OCI-LY7 (cell line): ENCODE measurements at regions not wholly inside any gene's neighbourhood (a gene's known extent, or its start where the extent isn't known, plus 50 kb on each side); places are given as distances from the start of the nearest gene placed in this dataset.
A peak's percentile ranks its signal among the peaks of the same experiment; 100 is the strongest.

Experiments used
- BruUV-seq: library from RNA; stranded (reverse); fragments of 400-500 nt; replicated peaks from 2 replicates; lab custom pipeline; 2021; lab: Mats Ljungman, UMichigan
- CTCF ChIA-PET: fragments of 300-600 bp; sonication (Branson Sonifier 250); formaldehyde crosslinking; loops from one replicate; lab custom pipeline; 2022; ENCODE audit warnings: antibody characterized with exemption; ENCODE audit not compliant: unreplicated experiment; lab: Charles Lee
- POLR2A ChIA-PET: fragments of 300-600 bp; sonication (Branson Sonifier 250); formaldehyde crosslinking; loops from one replicate; lab custom pipeline; 2022; ENCODE audit warnings: antibody characterized with exemption; lab: Charles Lee
- DNase-seq: peaks from one replicate; pipeline ENCODE4 v3.0.0-alpha.2; 2015; ENCODE audit warnings: low spot score
- H2AFZ ChIP-seq: fragments of 200-600 bp; sonication (generic), shearing (Covaris generic); 2 replicates; pipeline ENCODE4 v1.6.1; 2014; ENCODE audit warnings: mild to moderate bottlenecking, antibody characterized with exemption, low read length, moderate library complexity
- H3K27ac ChIP-seq: fragments of 200-600 bp; sonication (generic); 2 replicates; pipeline ENCODE4 v1.5.1; 2014; ENCODE audit warnings: mixed run types, low read depth, mild to moderate bottlenecking, moderate library complexity, low read length, inconsistent platforms; ENCODE audit not compliant: poor library complexity, severe bottlenecking
- H3K36me3 ChIP-seq: fragments of 200-600 bp; sonication (generic); 2 replicates; pipeline ENCODE4 v1.6.1; 2014; ENCODE audit warnings: mild to moderate bottlenecking, antibody characterized with exemption, low read length, moderate library complexity, mixed read lengths; ENCODE audit not compliant: insufficient read depth
- H3K4me1 ChIP-seq: fragments of 200-600 bp; sonication (generic); 2 replicates; pipeline ENCODE4 v1.5.1; 2014; ENCODE audit warnings: mild to moderate bottlenecking, low read length; ENCODE audit not compliant: insufficient read depth, poor library complexity, severe bottlenecking
- H3K4me2 ChIP-seq: fragments of 200-600 bp; sonication (generic); 2 replicates; pipeline ENCODE4 v1.6.1; 2014; ENCODE audit warnings: mild to moderate bottlenecking, low read length
- H3K4me3 ChIP-seq: fragments of 200-600 bp; sonication (generic); 2 replicates; pipeline ENCODE4 v1.5.1; 2014; ENCODE audit warnings: mild to moderate bottlenecking, low read depth, low read length; ENCODE audit not compliant: poor library complexity, severe bottlenecking
- H3K79me2 ChIP-seq: fragments of 200-600 bp; sonication (generic); 2 replicates; pipeline ENCODE4 v1.6.1; 2016; ENCODE audit warnings: low read depth, mild to moderate bottlenecking, low read length, moderate library complexity, mixed read lengths; ENCODE audit not compliant: insufficient read depth
- H3K9me2 ChIP-seq: fragments of 200-600 bp; sonication (generic); 2 replicates; pipeline ENCODE4 v1.6.1; 2016; ENCODE audit warnings: mild to moderate bottlenecking, low read length, mixed read lengths; ENCODE audit not compliant: insufficient read depth
- H3K9me3 ChIP-seq: fragments of 200-600 bp; sonication (generic); 2 replicates; pipeline ENCODE4 v1.6.1; 2014; ENCODE audit warnings: mild to moderate bottlenecking, mixed run types, low read length, mixed read lengths
- H4K20me1 ChIP-seq: fragments of 200-600 bp; sonication (generic); 2 replicates; pipeline ENCODE4 v1.6.1; 2014; ENCODE audit warnings: mild to moderate bottlenecking, antibody characterized with exemption, low read length, moderate library complexity, mixed read lengths; ENCODE audit not compliant: insufficient read depth
- EZH2phosphoT487 ChIP-seq: fragments of 200-600 bp; sonication (generic); IDR thresholded peaks from 2 replicates; pipeline ENCODE4 v1.6.1; 2018; ENCODE audit warnings: low read depth, borderline replicate concordance, mild to moderate bottlenecking, mixed run types, antibody characterized with exemption, low read length, moderate library complexity, mixed read lengths
- intact Hi-C: fragments of 100-400 bp; cut with micrococcal nuclease; formaldehyde crosslinking; loops from one replicate; pipeline ENCODE4 v1.10.0; 2022; ENCODE audit not compliant: unreplicated experiment
- TF ChIP-seq, protein P1 (sequence below): fragments of 200-600 bp; sonication (generic); conservative IDR thresholded peaks from 2 replicates; pipeline ENCODE4 v1.5.1; 2014; ENCODE audit warnings: mild to moderate bottlenecking, antibody characterized with exemption, low read length, moderate library complexity, mixed read lengths

DNA sequence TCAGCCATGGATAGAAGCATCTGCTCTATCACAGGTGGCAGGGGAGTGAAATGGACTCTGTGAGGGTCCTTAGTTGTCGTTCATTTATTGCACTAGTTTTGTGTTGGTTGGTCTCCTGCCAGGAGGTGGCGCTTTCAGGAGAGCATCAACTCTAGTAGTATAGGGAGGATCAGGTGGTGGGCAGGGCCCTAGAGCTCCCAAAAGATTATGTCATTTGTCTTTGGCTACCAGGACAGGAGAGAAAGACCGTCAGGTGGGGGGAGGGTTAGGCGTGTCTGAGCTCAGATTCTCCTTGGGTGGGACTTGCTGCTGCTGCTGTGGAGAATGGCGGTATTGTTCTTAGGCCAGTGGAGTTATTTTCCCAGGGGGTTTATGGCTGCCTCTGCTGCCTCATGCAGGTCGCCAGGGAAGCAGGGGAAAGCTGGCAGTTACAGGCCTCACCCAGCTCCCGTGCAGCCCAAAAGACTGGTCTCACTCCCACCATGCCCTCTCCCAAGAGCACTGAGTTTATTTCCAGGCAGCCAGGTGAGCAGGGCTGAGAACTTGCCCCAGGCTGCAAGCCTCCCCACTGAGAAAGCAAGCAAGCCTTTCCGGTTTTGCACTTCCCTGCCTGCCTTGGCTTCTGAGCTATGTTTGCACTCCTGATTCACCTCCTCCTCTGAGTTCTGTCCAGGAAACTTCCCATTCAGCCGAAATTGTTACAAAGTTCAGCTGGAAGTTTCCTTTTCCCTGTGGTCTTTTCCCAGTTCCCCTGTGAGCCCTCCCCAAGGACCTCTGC, 317.3 kb downstream of the TAF11L14 start:
- H3K79me2 ChIP-seq, result no peaks in the 10 kb centered on the region
- no peak overlapping the region for H3K4me3 ChIP-seq
- intact Hi-C loops, result no loop called here
- no peak for DNase-seq
- H4K20me1 ChIP-seq, result no peaks in the 10 kb centered on the region
- CTCF ChIA-PET, result no interaction called here
- H3K9me2 ChIP-seq, result no peaks in the 10 kb centered on the region
- no peak overlapping the region for H2AFZ ChIP-seq
- H3K36me3 ChIP-seq, result no peaks in the 10 kb centered on the region
- no TSS peak for BruUV-seq
- H3K4me1 ChIP-seq, result no peaks in the 10 kb centered on the region
- no peak overlapping the region for H3K27ac ChIP-seq
- no peaks in the 10 kb centered on the region for H3K9me3 ChIP-seq
- POLR2A ChIA-PET, result no interaction called here
- TF ChIP-seq, protein P1, sequence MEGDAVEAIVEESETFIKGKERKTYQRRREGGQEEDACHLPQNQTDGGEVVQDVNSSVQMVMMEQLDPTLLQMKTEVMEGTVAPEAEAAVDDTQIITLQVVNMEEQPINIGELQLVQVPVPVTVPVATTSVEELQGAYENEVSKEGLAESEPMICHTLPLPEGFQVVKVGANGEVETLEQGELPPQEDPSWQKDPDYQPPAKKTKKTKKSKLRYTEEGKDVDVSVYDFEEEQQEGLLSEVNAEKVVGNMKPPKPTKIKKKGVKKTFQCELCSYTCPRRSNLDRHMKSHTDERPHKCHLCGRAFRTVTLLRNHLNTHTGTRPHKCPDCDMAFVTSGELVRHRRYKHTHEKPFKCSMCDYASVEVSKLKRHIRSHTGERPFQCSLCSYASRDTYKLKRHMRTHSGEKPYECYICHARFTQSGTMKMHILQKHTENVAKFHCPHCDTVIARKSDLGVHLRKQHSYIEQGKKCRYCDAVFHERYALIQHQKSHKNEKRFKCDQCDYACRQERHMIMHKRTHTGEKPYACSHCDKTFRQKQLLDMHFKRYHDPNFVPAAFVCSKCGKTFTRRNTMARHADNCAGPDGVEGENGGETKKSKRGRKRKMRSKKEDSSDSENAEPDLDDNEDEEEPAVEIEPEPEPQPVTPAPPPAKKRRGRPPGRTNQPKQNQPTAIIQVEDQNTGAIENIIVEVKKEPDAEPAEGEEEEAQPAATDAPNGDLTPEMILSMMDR, result peak; percentile 55
- TF ChIP-seq EZH2phosphoT487, result no peak
- no peak overlapping the region for H3K4me2 ChIP-seq

DNA sequence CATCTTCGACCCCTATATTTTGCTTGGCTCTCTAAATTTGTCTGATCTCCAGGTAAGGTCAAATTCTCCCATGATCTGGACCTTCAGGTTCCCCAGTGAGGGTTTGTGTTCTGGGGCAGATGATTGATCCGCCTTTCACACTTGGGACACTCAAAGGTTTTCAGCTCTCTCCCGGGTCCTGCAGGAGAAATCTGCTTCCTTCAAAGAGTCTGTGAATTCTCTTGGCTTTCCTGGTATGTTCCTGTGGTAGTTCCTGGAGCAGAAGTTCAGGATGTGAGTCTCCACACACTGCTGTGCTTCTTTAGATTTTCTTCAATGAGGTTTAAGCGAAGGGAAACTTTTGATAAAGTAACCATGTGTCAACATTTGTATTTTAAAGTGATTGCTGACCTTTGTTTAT, 318.0 kb downstream of the TAF11L14 start:
- BruUV-seq, result no TSS peak
- TF ChIP-seq, protein P1, result no peak
- TF ChIP-seq EZH2phosphoT487, result no peak
- H3K27ac ChIP-seq, result no peak overlapping the region
- DNase-seq, result no peak
- CTCF ChIA-PET, result no interaction called here
- POLR2A ChIA-PET, result no interaction called here
- no peak overlapping the region for H3K4me2 ChIP-seq
- intact Hi-C loops, result no loop called here
- no peaks in the 10 kb centered on the region for H3K4me1 ChIP-seq
- H3K36me3 ChIP-seq, result no peaks in the 10 kb centered on the region
- H3K4me3 ChIP-seq, result no peak overlapping the region
- no peaks in the 10 kb centered on the region for H3K79me2 ChIP-seq
- H2AFZ ChIP-seq, result no peak overlapping the region
- H4K20me1 ChIP-seq, result no peaks in the 10 kb centered on the region
- H3K9me2 ChIP-seq, result no peaks in the 10 kb centered on the region
- no peaks in the 10 kb centered on the region for H3K9me3 ChIP-seq

DNA sequence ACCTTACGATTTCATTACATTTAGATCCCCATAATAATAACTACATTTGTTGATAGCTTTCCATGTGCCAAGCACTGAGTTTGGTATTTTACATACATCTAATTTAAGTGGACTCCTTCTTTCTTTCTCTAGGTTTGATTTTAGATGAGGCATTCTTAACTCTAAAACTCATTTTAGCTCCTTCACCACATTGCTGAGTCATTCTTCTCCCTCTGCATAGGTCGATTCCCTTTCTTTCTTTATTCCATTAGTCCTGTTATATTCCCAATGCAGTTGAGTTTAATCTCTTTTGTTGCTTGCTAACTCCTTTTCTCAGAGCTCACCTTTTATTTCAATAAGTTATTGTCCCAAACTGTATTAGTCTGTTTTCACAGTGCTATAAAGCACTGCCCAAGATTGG, 329.8 kb downstream of the TAF11L14 start:
- no peaks in the 10 kb centered on the region for H3K79me2 ChIP-seq
- CTCF ChIA-PET, result no interaction called here
- no peak overlapping the region for H3K27ac ChIP-seq
- BruUV-seq, result no TSS peak
- no peaks in the 10 kb centered on the region for H4K20me1 ChIP-seq
- POLR2A ChIA-PET, result interaction anchor here (0.6 kb wide), 1 partner anchor 12 kb away, joined by 3 read pairs; no protein-coding TSS in a partner anchor
- DNase-seq, result no peak
- H3K36me3 ChIP-seq, result no peaks in the 10 kb centered on the region
- H3K4me2 ChIP-seq, result no peak overlapping the region
- no peaks in the 10 kb centered on the region for H3K9me2 ChIP-seq
- H3K4me3 ChIP-seq, result no peak overlapping the region
- no peak overlapping the region for H2AFZ ChIP-seq
- TF ChIP-seq, protein P1, result no peak
- TF ChIP-seq EZH2phosphoT487, result no peak
- H3K4me1 ChIP-seq, result no peaks in the 10 kb centered on the region
- intact Hi-C loops, result no loop called here
- H3K9me3 ChIP-seq, result no peaks in the 10 kb centered on the region
